ENCODE measurements at regions not wholly inside any gene's neighbourhood (a gene's known extent, or its start where the extent isn't known, plus 50 kb on each side); places are given as distances from the start of the nearest gene placed in this dataset.

- no peak for DNase-seq (ENCODE audit: low read depth)
- TF ChIP-seq CTCF (conservative IDR thresholded peaks at IDR 0.05; ENCODE audit: low read depth, low read length): no peak
- H3K4me3 ChIP-seq (ENCODE audit: low read depth, low read length): no peak overlapping the region
These were observed 71.8 kb downstream of the IER5 start for GRCh38 chr1:181160322-181160721.

- TF ChIP-seq CTCF (conservative IDR thresholded peaks at IDR 0.05; ENCODE audit: low read depth, low read length): no peak
- no peak overlapping the region for H3K4me3 ChIP-seq (ENCODE audit: low read depth, low read length)
- no peak for DNase-seq (ENCODE audit: low read depth)
These were observed 72.7 kb downstream of the IER5 start for GRCh38 chr1:181160998-181161870.

GRCh38 chr1:181163662-181164061, 75.2 kb downstream of the IER5 start:
- no peak for DNase-seq (ENCODE audit: low read depth)
- TF ChIP-seq CTCF (conservative IDR thresholded peaks at IDR 0.05; ENCODE audit: low read depth, low read length): no peak
- H3K4me3 ChIP-seq (ENCODE audit: low read depth, low read length): no peak overlapping the region

GRCh38 chr1:181166377-181167196, 78.1 kb downstream of the IER5 start:
- peak; percentile 89 for TF ChIP-seq CTCF (conservative IDR thresholded peaks at IDR 0.05; ENCODE audit: low read depth, low read length)

GRCh38 chr1:181169281-181169865, 80.9 kb downstream of the IER5 start:
- DNase-seq (ENCODE audit: low read depth): no peak
- H3K4me3 ChIP-seq (ENCODE audit: low read depth, low read length): no peak overlapping the region
- TF ChIP-seq CTCF (conservative IDR thresholded peaks at IDR 0.05; ENCODE audit: low read depth, low read length): no peak

More at GRCh38 chr1:181166377-181167196, 78.1 kb downstream of the IER5 start:
- DNase-seq (ENCODE audit: low read depth): no peak
- no peak overlapping the region for H3K4me3 ChIP-seq (ENCODE audit: low read depth, low read length)

- H3K4me3 ChIP-seq (ENCODE audit: low read depth, low read length): no peak overlapping the region
- TF ChIP-seq CTCF (conservative IDR thresholded peaks at IDR 0.05; ENCODE audit: low read depth, low read length): no peak
- no peak for DNase-seq (ENCODE audit: low read depth)
These were observed 81.7 kb downstream of the IER5 start for GRCh38 chr1:181170194-181170593.
